HL-60 (cell line): ENCODE measurements at regions not wholly inside any gene's neighbourhood (a gene's known extent, or its start where the extent isn't known, plus 50 kb on each side); places are given as distances from the start of the nearest gene placed in this dataset.

Experiments used
- DNase-seq, 2 experiments: peaks; one replicate each; pipeline ENCODE4 v3.0.0-alpha.2; 2010 to 2020; ENCODE audit warnings: low read depth in 1 of 2, low spot score in 1 of 2
- H3K27ac ChIP-seq: fragments of 250-450 bp; sonication (Bioruptor Pico); replicated peaks from 2 replicates; pipeline ENCODE4 v1.5.1; 2020; ENCODE audit warnings: mild to moderate bottlenecking, moderate library complexity
- H3K27me3 ChIP-seq: fragments of 250-450 bp; sonication (Bioruptor Pico); 2 replicates; pipeline ENCODE4 v1.5.1; 2021; ENCODE audit warnings: mild to moderate bottlenecking, moderate library complexity; ENCODE audit not compliant: insufficient read depth, poor library complexity, severe bottlenecking
- H3K4me3 ChIP-seq: replicated peaks from 2 replicates; pipeline ENCODE4 v1.5.1; 2011; ENCODE audit warnings: mild to moderate bottlenecking, control low read depth, low read length; ENCODE audit not compliant: insufficient read depth
- CTCF ChIP-seq: IDR thresholded peaks from one replicate; pipeline ENCODE4 v1.5.1; 2011; ENCODE audit warnings: low read length, control low read depth, inconsistent platforms; ENCODE audit not compliant: insufficient read depth
- GABPA ChIP-seq: IDR thresholded peaks from 2 replicates; pipeline ENCODE4 v1.6.1; 2012; ENCODE audit warnings: low read depth
- POLR2AphosphoS5 ChIP-seq: IDR thresholded peaks from 2 replicates; pipeline ENCODE4 v1.6.1; 2012; ENCODE audit warnings: low read depth
- SPI1 ChIP-seq: IDR thresholded peaks from 2 replicates; pipeline ENCODE4 v1.6.1; 2012; ENCODE audit warnings: low read depth, mild to moderate bottlenecking, borderline replicate concordance
- TF ChIP-seq, protein P1 (sequence below): IDR thresholded peaks from 2 replicates; pipeline ENCODE4 v1.6.1; 2012; ENCODE audit warnings: low read depth; ENCODE audit not compliant: insufficient replicate concordance

- TF ChIP-seq POLR2AphosphoS5 (no peak), GABPA (no peak), CTCF (no peak), SPI1 (no peak)
- TF ChIP-seq, protein P1, sequence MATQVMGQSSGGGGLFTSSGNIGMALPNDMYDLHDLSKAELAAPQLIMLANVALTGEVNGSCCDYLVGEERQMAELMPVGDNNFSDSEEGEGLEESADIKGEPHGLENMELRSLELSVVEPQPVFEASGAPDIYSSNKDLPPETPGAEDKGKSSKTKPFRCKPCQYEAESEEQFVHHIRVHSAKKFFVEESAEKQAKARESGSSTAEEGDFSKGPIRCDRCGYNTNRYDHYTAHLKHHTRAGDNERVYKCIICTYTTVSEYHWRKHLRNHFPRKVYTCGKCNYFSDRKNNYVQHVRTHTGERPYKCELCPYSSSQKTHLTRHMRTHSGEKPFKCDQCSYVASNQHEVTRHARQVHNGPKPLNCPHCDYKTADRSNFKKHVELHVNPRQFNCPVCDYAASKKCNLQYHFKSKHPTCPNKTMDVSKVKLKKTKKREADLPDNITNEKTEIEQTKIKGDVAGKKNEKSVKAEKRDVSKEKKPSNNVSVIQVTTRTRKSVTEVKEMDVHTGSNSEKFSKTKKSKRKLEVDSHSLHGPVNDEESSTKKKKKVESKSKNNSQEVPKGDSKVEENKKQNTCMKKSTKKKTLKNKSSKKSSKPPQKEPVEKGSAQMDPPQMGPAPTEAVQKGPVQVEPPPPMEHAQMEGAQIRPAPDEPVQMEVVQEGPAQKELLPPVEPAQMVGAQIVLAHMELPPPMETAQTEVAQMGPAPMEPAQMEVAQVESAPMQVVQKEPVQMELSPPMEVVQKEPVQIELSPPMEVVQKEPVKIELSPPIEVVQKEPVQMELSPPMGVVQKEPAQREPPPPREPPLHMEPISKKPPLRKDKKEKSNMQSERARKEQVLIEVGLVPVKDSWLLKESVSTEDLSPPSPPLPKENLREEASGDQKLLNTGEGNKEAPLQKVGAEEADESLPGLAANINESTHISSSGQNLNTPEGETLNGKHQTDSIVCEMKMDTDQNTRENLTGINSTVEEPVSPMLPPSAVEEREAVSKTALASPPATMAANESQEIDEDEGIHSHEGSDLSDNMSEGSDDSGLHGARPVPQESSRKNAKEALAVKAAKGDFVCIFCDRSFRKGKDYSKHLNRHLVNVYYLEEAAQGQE, result no peak
- H3K27me3 ChIP-seq, result no peaks in the 10 kb centered on the region
- no peak overlapping the region for H3K4me3 ChIP-seq
- DNase-seq, result no peak
- no peak overlapping the region for H3K27ac ChIP-seq
These were observed 210.2 kb downstream of the ARPP21 start for GRCh38 chr3:35849496-35849895.

DNA sequence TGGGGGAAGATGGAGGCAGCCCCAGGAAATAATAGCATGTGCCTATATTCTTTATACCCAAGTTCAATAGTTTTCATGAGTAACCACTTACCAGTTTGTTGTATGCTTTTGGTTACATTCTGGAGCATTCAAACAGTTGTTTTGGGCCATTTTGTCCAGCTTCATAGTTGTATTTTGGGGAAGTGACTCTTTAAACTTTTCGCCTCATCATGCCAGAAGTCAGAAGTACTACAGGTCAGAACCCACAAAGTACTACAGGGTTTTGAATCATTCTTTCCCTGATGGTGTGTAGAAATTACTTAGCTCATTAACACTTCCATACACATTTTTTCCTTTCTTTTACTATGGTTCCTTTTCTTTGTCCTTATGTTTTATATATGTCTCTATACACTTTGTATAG is 210.6 kb downstream of the ARPP21 start:
- TF ChIP-seq SPI1 (peak; percentile 56; the same call in 1 of the 2 replicates), GABPA (no peak)
- no peaks in the 10 kb centered on the region for H3K27me3 ChIP-seq
- no peak overlapping the region for H3K27ac ChIP-seq
- no peak for DNase-seq
- no peak overlapping the region for H3K4me3 ChIP-seq

- TF ChIP-seq POLR2AphosphoS5 (no peak), GABPA (no peak), SPI1 (no peak), CTCF (no peak)
- TF ChIP-seq, protein P1, result no peak
- H3K27ac ChIP-seq, result no peak overlapping the region
- H3K4me3 ChIP-seq, result no peak overlapping the region
- DNase-seq, result no peak
- no peaks in the 10 kb centered on the region for H3K27me3 ChIP-seq
These were observed 217.7 kb downstream of the ARPP21 start for GRCh38 chr3:35857004-35857403.

DNA sequence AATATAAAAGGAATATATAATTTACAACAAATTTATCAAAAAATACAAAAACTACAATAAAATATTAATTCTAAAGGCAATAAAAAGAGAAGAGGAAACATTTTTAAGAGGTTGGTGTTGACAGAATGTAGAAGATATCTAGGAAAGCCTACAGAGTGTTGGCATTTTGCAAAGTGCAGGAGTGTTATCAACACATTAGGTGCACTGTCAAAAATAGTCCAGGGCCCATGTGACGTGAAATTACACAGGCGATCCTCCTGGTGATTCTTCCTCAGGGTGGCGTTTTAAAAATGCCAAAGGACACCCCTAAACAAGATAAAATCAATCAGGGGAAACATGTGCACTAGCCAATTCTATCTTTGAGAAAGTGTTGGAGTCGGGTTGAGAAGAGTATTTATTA is 222.7 kb downstream of the ARPP21 start:
- H3K27ac ChIP-seq, result no peak overlapping the region
- no peaks in the 10 kb centered on the region for H3K27me3 ChIP-seq
- no peak for TF ChIP-seq SPI1
- no peak for TF ChIP-seq CTCF
- TF ChIP-seq, protein P1, result no peak
- no peak for TF ChIP-seq GABPA
- no peak for TF ChIP-seq POLR2AphosphoS5
- H3K4me3 ChIP-seq, result no peak overlapping the region
- DNase-seq, result no peak
